Head of caudate nucleus (tissue), 42 donors: ENCODE measurements at regions not wholly inside any gene's neighbourhood (a gene's known extent, or its start where the extent isn't known, plus 50 kb on each side); places are given as distances from the start of the nearest gene placed in this dataset.
"Not testable (repeated sequence)": the region's sequence is repeated elsewhere in the genome, so short reads cannot be mapped to it uniquely, and the experiment has no call there.

Source experiments
- DNase-seq, 42 donors: peaks; one replicate each; pipeline versions ENCODE4 v3.0.0 to v3.0.0-alpha.2; 2020 to 2021; ENCODE audit warnings: mixed read lengths in 7 of 42
- intact Hi-C: fragments of 100-400 bp; cut with DNase I; formaldehyde crosslinking; loops from one replicate; pipeline ENCODE4 v1.15.0; 2022

DNA sequence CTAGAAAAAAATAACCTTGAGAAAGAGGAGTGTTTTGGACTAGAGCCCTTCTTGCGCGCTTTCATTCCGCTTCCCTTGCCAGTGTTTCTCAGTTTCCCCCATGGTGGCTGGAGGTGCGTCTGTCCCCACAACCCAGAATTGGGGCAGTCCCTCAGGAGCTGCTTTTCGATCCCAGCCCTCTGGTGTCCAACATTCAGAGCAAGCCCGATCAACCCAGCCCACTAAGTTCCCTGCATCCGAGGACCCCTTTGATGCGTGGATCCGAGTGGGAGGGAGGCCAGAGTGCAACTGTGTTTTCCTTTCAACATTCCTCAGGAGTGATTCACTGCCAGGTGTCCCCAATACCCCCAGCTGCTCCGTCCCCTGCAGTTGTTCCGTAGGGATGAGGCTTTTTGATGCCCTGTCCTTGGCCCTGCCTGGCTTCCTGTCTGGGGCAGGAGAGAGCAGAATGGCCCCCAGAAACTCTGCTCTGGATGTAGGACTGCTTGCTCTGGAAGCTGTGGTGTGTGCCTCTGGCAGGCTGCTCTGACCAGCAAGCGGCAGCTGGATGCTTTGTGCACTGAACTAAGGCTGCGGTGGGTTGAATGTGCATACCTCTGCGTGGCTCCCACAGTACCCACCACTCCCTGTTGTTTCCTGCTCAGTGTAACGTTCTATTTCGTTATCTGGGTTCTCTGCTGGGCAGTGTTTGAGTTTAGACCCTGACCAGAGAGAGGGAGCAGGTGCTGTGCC lies 117.5 kb downstream of the BOD1 start:
- intact Hi-C loops: loop anchor here (10.0 kb wide), 1 partner anchor 204 kb away; no protein-coding TSS in a partner anchor
- DNase-seq: peak in 1 of 42 donors; percentile 25

DNA sequence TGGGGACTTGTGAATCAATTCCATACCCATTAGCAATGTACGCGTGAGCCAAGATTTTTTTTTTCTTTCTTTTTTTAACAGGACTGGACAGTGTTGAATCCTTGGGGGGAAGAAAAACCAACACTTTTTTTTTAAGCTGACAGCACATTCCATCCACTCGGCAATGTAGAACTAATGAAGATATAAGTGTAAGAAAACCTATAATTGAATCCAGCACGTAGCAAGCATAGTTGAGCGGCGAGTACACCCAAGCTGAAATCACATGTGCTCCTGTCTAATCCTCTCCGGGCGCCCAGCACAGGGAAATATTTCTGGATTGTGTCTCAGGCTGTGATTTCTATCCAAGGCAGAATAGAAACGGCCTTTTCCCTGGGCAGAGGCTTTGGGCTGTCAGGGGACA lies 118.2 kb downstream of the BOD1 start:
- DNase-seq: peak in 1 of 42 donors; percentile 32
- intact Hi-C loops: loop anchor here (10.0 kb wide), 1 partner anchor 203 kb away; no protein-coding TSS in a partner anchor

DNA sequence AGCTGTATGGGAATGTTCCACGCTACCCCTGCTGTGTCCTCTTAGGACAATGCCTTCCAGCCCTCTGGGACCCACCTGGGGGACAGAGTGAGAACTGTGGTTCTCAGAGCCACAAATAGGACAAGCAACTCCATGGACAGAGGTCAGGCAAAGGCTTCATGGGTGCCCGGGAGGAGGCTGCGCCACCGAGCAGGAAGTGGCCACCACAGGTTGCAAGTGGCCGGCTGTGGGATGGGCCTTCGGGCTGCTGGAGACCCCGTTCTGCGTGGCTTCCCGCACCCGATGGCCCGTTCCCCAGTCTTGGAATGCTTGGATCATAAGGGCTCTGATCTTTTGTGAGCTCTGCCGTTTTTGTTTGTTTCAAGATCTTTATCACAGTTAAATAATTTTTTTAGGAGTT lies 118.8 kb downstream of the BOD1 start:
- intact Hi-C loops: loop anchor here (10.0 kb wide), 1 partner anchor 203 kb away; no protein-coding TSS in a partner anchor
- DNase-seq: peak in 1 of 42 donors; percentile 27

DNA sequence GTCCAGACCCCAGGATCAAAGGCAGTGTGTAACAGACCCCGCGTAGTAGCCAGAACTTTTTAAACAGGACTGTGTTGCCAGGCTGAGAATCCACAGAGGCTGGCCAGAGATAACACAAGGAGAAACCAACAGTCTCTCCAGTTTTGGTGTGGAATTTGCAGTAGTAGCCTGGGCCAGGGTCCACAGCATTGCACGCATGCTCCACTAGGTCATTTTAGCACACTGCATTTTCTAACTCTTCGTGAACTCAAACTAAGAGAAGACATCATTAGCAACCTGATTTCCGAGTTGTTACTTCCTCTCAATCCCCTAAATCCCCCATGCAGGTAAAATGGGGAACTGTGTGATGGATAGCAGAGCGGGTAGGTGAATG lies 119.6 kb downstream of the BOD1 start:
- intact Hi-C loops: loop anchor here (10.0 kb wide), 1 partner anchor 202 kb away; no protein-coding TSS in a partner anchor
- peak in 1 of 42 donors; percentile 33 for DNase-seq

DNA sequence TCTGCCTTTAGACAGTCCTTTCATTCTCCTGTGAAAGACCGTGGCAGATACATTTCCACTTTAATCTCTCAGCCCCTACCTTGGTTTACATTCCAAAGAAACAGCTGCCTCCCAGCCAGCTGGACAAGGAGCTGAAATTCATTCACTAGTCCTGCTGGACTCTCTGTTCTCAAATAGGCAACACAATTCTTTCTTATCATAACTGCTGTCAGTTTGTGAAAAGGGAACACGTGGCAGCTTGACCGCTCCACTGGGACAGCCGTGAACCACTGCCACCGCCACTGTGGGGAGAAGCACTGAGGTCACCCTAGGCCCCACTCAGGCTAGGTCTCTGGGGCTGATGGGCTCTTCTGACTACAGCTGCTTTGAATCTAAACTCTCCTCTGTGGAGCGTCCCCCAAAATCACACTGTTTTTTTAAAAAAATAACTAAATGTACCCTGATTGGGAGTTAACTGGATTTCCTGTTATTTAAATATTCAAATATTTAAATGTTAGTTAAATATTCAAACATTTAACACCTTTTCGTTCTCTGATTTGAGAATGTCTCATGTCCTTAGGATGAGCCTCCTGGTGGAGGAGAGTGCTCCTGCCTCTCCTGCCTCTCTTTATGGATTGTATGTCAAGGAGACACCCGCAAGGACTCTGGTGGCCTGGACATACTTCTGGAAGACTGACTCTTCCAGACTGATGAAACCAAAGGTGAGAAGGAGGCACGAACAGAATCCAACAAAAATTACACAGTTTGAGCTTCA lies 120.1 kb downstream of the BOD1 start:
- DNase-seq: peak in 1 of 42 donors; percentile 42
- intact Hi-C loops: loop anchor here (10.0 kb wide), 1 partner anchor 202 kb away; no protein-coding TSS in a partner anchor

DNA sequence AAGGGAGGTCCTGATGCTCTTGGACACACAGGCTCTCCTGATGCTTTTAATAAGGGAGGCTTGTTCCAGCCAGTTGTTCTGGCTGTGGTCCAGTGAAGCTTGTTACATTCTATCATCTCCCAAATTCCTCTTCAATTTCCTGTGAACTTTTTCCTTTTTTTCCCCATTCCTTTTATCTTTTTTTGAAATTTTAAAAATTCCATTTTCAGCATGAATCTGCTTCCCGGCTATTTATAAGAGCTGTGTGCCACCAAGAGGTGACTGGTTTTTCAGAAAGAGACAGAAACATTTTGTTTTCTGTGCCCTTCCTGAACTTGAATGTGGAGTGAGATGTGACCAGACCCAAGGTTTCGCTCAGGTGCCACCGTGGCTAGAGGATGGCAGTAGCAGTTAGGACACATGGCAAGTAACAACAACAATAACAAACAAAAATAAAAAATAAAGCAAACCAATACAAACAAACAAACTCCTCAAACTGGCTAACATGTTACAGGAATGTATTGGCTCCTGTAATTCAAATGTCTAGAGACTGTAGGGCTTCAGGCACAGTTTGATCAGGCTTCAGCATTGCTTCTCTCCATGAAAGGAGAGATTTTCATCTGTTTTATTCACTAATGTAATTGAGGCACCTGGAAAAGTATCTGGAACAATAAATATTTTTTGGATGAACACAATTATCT lies 121.1 kb downstream of the BOD1 start:
- peak in 16 of 42 donors; percentile 15 to 62 (median 34) for DNase-seq
- intact Hi-C loops: loop anchor here (10.0 kb wide), 1 partner anchor 201 kb away; no protein-coding TSS in a partner anchor

DNA sequence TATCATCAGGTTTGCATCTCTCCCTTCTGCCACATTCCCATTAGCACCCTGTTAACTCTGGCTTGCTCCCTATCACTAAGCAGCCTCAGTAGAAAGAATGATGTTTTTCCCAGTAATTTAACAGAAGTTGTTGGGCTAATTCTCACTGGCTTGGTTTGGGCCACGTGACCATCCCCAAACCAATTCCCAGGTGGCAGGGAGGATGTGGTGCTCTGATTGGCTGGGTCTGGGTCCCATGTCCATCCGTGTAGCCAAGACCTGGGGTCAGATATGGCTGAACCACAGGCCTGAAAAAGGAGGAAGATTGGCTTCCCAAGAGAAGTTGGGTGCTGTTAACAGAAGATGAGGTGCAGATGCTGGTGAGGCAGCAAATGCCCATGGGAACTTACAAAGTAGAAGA lies 122.0 kb downstream of the BOD1 start:
- intact Hi-C loops: loop anchor here (10.0 kb wide), 1 partner anchor 200 kb away; no protein-coding TSS in a partner anchor

DNA sequence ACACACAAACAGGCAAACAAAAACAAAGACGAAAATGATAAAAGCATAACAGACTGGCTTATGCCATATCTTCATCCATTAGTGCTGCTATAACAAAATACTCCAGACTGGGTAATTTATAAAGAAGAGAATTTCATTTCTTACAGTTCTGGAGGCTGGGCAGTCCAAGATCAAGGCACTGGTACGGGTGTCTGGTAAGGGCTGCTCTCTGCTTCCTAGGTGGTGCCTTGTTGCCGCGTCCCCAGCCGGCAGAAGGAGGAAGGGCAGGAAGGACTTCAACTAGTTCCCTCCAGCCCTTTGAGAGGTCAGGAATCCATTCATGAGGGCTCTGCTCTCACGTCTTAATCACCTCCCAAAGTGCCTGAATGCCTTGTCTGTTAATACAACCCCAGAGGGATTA lies 122.6 kb downstream of the BOD1 start:
- intact Hi-C loops: loop anchor here (10.0 kb wide), 1 partner anchor 199 kb away; no protein-coding TSS in a partner anchor
- DNase-seq: peak in 1 of 42 donors; percentile 24

More for the DNA sequence above, 122.0 kb downstream of the BOD1 start:
- DNase-seq: peak in 1 of 42 donors; percentile 41

DNA sequence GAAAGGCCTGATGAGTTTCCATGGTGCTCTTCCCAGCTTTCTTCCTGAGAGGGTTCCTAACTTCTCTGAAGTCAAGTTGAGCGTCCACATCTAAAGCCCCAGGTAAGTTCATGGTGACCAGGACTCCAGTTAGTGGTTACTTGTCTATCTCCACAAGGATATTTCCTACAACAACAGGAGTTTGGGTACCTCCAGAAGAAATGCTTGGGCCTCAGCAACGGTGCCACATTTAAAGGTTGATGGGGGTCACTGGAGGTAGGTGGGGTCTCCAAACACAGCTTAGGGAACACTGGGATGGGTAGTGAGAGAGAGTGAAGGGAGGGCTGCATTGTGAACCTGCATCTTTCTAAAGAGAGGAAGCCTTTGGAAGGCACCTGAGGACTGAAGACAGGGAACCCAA lies 123.4 kb downstream of the BOD1 start:
- intact Hi-C loops: loop anchor here (10.0 kb wide), 1 partner anchor 198 kb away; no protein-coding TSS in a partner anchor
- peak in 1 of 42 donors; percentile 20 for DNase-seq

DNA sequence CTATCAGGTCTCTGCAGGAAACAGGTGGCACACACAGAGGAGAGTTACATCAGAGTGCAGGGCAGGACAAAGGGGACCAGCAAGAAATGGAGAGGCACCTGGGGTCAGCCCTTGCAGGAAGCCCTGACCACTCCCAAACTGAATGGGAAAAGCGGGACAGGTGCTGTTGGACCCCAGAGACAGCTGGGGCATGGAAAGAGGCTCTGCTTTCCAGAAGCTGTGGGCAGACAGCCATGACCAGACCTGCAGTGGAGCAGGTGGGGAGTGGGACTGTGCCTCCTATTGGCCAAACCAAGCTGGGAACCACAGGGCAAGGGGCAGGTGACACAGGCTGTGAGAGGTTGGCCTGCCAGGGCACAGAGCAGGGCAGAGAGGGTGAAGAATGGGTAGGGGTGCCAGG lies 125.8 kb downstream of the BOD1 start:
- peak in 3 of 42 donors; percentile 4 to 25 (median 10) for DNase-seq
- intact Hi-C loops: loop anchor here (10.0 kb wide), 1 partner anchor 196 kb away; no protein-coding TSS in a partner anchor

DNA sequence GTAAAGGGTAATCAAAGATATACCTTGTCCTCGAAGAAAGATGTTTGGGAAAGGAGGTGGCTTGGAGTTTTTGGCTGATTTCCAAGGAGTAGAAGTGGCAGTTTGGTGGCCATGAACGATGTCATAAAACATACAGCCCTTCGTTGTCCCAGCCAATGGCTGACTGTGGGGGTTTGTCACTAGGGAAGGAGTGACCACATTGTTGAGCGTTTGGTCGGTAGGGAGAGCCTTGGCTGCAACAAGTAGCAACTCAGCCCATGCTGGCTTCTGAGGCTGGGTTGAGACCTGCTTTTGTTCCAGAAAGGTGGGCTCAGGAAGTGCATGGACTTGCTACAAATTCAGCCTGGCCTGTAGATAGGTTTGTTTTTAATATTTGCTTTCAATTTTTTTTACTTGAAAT lies 128.3 kb downstream of the BOD1 start:
- peak in 2 of 42 donors; percentile 22 to 30 for DNase-seq

DNA sequence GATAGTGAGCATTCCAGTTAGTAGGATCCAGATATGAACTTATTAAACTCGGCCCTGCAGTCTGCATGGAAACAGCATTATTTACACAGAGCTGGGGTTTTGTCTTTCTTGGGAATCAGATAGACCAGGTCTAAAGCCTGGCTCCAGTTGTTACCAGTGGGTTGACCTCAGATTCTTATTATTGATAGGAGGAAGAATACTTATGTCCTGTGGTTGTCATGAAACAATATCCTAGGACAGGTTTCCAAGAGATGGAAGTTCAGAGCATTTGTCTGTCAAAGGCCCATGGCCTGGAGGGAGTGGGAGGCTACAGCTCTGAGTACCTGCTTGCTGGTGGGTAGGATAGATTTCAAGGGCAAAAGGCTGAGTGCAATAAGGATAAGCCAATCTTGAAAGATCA lies 129.2 kb downstream of the BOD1 start:
- intact Hi-C loops: no loop called here

More for the DNA sequence above, 128.3 kb downstream of the BOD1 start:
- intact Hi-C loops: no loop called here

DNA sequence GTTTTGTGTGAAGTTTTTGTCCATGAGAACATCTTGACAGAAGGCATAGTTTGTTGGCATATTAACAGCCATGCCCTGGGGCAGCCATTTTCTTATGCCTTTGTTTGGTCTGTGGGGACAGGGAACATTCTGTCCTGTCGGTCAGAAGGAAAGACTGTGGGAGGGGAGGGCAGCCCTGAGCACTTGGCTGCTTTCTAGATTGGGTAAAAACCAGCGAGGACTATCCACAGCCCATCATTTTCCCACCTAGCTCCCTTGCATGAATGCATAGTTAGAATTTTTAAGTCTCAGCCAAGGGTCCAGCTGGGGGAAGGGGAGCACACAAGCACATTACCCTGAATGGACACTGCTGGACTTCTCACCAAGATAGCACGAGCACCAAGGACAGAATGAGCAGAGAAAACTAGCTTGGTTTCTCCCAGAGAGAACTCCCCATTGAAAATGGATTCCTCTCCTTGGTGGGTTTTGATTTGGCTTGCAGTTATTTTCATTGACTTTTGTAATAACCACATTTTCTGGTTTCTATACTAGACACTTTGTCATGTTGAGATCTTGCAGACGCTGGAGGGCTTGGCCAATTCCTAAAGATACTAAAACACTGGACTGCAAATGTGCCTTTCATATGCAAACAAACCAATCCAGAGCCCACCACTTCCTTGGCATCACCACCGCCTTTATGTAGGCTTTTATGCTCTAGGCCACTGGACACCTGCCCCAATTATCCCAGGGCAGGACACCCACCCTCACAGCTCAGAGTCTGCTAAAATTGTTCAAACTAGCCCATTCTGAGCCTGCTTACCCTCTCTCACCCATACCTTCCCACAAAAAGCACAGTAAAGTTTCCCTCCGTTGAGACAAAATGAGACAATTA lies 129.9 kb downstream of the BOD1 start:
- intact Hi-C loops: no loop called here
- peak in 3 of 42 donors; percentile 0 to 13 (median 10) for DNase-seq

More for the DNA sequence above, 129.2 kb downstream of the BOD1 start:
- peak in 1 of 42 donors; percentile 6 for DNase-seq

DNA sequence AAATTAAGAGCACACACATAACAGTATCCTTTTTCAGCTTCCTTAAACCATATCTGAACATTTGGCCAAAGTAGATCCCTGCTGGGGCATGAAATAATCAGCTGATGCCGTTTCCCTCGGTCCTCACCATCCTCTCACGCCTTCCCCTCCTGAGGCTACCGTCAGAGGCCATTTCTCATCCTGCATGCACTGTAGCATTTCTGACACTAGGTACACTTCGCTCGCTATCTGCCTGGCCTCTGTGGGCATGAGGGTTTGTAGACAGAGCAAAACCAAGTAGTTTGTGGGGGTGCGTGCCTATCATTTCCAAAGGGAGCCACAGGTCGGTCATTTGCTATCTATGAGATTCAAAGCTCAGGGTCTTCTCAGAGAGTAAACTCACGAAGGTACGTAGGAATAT lies 131.9 kb downstream of the BOD1 start:
- intact Hi-C loops: no loop called here
- DNase-seq: no peak

DNA sequence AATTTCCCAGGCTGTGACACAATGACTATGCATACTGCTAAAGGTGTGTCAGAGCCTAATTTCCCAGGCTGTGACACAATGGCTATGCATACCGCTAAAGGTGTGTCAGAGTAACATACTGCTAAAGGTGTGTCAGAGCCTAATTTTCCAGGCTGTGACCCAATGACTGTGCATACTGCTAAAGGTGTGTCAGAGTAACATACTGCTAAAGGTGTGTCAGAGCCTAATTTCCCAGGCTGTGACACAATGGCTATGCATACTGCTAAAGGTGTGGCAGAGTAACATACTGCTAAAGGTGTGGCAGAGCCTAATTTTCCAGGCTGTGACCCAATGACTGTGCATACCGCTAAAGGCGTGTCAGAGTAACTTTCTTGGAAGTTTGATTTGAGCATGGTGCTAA lies 132.9 kb downstream of the BOD1 start:
- intact Hi-C loops, DNase-seq: not testable (repeated sequence)

DNA sequence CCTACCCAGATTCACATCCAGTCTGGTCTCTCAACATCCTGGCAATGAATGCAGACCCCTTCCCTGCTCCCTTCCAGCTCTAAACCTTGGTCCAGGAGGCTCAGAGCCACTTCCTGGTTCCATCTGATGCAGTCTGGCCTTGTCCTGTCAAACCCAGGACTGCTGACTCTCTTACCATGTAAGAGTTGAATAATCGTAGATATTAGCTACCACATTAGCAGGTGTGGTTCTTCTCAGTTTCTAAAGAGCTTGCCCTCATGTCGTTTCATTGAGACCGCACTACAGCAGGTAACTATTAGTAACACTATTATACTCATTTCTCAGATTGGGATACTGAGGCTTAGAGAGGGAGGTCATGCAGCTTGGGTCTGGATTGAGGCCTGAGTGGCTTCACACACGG lies 133.3 kb downstream of the BOD1 start:
- intact Hi-C loops: no loop called here
- no peak for DNase-seq

DNA sequence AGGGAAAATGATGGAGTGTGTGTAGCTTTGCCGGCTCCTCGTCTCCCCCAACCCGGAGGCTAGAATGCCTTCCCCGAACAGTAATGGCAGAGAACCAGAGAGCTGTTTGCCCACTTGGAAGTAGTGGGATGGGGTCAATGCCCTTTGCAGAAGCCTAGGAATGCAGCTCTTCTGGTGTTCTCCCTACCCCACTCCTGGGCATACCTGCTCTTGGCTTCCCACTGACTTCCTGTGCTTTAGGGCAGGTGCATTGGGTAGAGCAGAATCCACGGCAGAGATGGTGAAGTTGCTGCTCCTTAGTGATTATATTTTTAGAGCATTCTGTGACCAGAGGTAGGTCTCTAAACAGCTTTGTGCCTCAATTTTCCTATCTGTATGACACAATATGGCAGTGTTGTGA lies 134.6 kb downstream of the BOD1 start:
- no peak for DNase-seq
- intact Hi-C loops: no loop called here

DNA sequence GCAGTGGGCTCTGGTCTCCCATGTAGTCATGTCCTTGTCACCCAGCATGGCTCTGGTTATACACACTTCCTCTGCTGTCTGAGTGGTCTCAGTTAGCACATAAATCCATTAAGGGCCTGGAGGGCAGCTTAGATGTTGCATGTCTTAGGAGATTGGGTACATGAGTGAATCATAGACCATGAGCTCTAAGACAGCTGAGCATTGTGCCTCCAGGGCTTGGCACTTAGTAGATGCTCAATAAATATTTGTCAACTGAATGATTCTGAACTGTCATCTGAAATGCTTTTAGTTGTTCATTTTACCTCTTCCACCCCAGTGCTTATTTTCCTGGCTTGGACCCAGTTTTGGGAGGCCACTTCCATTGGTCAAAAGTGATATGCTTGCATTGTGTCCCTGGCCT lies 135.6 kb downstream of the BOD1 start:
- no peak for DNase-seq
- intact Hi-C loops: no loop called here
